ENCODE measurements at regions not wholly inside any gene's neighbourhood (a gene's known extent, or its start where the extent isn't known, plus 50 kb on each side); places are given as distances from the start of the nearest gene placed in this dataset.

- TF ChIP-seq CTCF (conservative IDR thresholded peaks at IDR 0.05; ENCODE audit: low read length) (no peak), EZH2phosphoT487 (IDR thresholded peaks at IDR 0.05; ENCODE audit: borderline replicate concordance, low read depth, low read length) (no peak)
Measured at GRCh38 chr6:156421933-156422332, 355.2 kb upstream of the ARID1B start.

Data from OCI-LY7 (cell line).